ENCODE measurements at regions not wholly inside any gene's neighbourhood (a gene's known extent, or its start where the extent isn't known, plus 50 kb on each side); places are given as distances from the start of the nearest gene placed in this dataset.

DNA sequence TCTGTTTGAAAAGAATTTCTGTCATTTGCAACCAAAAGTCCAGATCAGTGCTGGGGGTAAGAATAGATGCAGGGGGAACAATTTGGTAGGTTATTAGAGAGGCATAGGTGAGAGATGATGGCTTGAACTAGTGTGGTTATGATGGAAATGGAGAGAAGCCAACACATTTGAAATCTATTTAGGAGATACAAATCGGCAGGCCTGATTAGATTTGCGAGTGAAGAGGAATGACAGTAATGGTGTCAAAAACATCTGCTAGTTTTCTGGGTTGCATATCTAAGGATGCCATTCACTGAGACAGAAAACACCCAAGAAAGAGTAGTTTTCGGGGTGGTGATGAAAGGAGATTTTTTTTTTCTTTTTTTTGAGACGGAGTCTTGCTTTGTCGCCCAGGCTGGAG is 138.1 kb downstream of the LMNTD1 start:
- no peaks in the 10 kb centered on the region for H3K4me1 Mint-ChIP-seq (ENCODE audit: insufficient read depth, unreplicated experiment)
- no peak for DNase-seq (ENCODE audit: unreplicated experiment)
- ChIA-PET CTCF (no interaction called here), POLR2A (no interaction called here)
- H3K9me3 Mint-ChIP-seq (ENCODE audit: unreplicated experiment): no peaks in the 10 kb centered on the region
- no TSS peak for BruUV-seq (replicated peaks)
- intact Hi-C loops (cut with micrococcal nuclease): no loop called here
- H3K36me3 Mint-ChIP-seq (ENCODE audit: insufficient read depth, unreplicated experiment): no peaks in the 10 kb centered on the region
- no peak overlapping the region for H3K4me3 Mint-ChIP-seq (ENCODE audit: unreplicated experiment)
- TF ChIP-seq, protein P1, sequence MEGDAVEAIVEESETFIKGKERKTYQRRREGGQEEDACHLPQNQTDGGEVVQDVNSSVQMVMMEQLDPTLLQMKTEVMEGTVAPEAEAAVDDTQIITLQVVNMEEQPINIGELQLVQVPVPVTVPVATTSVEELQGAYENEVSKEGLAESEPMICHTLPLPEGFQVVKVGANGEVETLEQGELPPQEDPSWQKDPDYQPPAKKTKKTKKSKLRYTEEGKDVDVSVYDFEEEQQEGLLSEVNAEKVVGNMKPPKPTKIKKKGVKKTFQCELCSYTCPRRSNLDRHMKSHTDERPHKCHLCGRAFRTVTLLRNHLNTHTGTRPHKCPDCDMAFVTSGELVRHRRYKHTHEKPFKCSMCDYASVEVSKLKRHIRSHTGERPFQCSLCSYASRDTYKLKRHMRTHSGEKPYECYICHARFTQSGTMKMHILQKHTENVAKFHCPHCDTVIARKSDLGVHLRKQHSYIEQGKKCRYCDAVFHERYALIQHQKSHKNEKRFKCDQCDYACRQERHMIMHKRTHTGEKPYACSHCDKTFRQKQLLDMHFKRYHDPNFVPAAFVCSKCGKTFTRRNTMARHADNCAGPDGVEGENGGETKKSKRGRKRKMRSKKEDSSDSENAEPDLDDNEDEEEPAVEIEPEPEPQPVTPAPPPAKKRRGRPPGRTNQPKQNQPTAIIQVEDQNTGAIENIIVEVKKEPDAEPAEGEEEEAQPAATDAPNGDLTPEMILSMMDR (IDR thresholded peaks at IDR 0.05; ENCODE audit: unreplicated experiment): no peak
- H3K27ac Mint-ChIP-seq (ENCODE audit: low read depth, unreplicated experiment): no peak overlapping the region
- H3K27me3 Mint-ChIP-seq (ENCODE audit: insufficient read depth, unreplicated experiment): no peaks in the 10 kb centered on the region

DNA sequence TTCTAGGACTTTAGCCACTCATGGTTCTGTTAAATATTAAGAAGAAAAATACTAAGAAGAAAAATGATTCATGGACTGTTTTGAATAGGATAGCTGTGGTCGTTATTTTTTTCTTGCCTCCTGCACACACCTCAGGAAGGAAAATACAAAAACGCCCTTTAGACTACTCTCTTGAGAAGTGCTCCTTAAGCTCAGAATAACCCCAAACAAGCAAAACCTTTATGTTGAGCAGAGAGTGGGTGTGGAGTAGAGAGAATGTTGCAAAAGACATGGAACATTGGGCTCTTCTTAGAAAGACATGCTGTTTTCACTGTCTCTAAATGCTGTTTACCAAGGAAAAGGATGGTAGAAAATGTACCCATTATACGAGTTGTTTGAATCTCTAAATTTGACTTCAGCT is 140.3 kb downstream of the LMNTD1 start:
- CTCF ChIA-PET: interaction anchor here (0.7 to 1.2 kb wide), 2 partner anchors 10 to 364 kb away, joined by 3 to 4 read pairs; no protein-coding TSS in a partner anchor

DNA sequence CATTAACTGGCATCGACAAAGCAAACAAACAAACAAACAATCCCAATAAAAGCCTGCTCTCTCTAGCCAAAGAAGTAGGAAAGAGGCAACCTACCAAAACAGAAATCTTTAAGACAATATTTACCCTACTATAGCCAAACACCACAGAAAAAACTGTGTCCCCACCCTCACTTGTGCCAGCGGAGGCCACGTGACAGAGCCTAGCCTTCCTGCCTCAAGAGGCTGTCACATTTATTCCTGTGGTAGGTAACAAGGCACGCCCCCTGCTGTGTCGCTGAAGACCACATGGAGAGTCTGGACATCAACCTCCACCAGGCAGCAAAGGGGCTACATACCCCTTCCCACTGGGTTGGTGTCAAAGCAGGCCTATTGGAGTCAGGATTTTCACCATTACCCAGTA is 148.1 kb downstream of the LMNTD1 start:
- Mint-ChIP-seq H3K4me3 (ENCODE audit: unreplicated experiment) (no peak overlapping the region), H3K9me3 (ENCODE audit: unreplicated experiment) (peaks cover 5% of the 10 kb centered on the region), H3K4me1 (ENCODE audit: insufficient read depth, unreplicated experiment) (peaks cover 6% of the 10 kb centered on the region), H3K36me3 (ENCODE audit: insufficient read depth, unreplicated experiment) (no peaks in the 10 kb centered on the region), H3K27ac (ENCODE audit: low read depth, unreplicated experiment) (no peak overlapping the region), H3K27me3 (ENCODE audit: insufficient read depth, unreplicated experiment) (no peaks in the 10 kb centered on the region)
- no peak for DNase-seq (ENCODE audit: unreplicated experiment)
- intact Hi-C loops (cut with micrococcal nuclease): no loop called here
- CTCF ChIA-PET: interaction anchor here (0.5 to 1.3 kb wide), 4 partner anchors 24 to 623 kb away, joined by 3 to 4 read pairs (median 3); no protein-coding TSS in a partner anchor
- POLR2A ChIA-PET: no interaction called here
- BruUV-seq (replicated peaks): no TSS peak
- TF ChIP-seq, protein P1 (IDR thresholded peaks at IDR 0.05; ENCODE audit: unreplicated experiment): no peak

More for the DNA sequence above, 140.3 kb downstream of the LMNTD1 start:
- DNase-seq (ENCODE audit: unreplicated experiment): no peak
- POLR2A ChIA-PET: no interaction called here
- intact Hi-C loops (cut with micrococcal nuclease): no loop called here
- no TSS peak for BruUV-seq (replicated peaks)
- Mint-ChIP-seq H3K9me3 (ENCODE audit: unreplicated experiment) (no peaks in the 10 kb centered on the region), H3K36me3 (ENCODE audit: insufficient read depth, unreplicated experiment) (no peaks in the 10 kb centered on the region), H3K27ac (ENCODE audit: low read depth, unreplicated experiment) (no peak overlapping the region), H3K4me1 (ENCODE audit: insufficient read depth, unreplicated experiment) (no peaks in the 10 kb centered on the region), H3K4me3 (ENCODE audit: unreplicated experiment) (no peak overlapping the region), H3K27me3 (ENCODE audit: insufficient read depth, unreplicated experiment) (no peaks in the 10 kb centered on the region)
- TF ChIP-seq, protein P1 (IDR thresholded peaks at IDR 0.05; ENCODE audit: unreplicated experiment): no peak

DNA sequence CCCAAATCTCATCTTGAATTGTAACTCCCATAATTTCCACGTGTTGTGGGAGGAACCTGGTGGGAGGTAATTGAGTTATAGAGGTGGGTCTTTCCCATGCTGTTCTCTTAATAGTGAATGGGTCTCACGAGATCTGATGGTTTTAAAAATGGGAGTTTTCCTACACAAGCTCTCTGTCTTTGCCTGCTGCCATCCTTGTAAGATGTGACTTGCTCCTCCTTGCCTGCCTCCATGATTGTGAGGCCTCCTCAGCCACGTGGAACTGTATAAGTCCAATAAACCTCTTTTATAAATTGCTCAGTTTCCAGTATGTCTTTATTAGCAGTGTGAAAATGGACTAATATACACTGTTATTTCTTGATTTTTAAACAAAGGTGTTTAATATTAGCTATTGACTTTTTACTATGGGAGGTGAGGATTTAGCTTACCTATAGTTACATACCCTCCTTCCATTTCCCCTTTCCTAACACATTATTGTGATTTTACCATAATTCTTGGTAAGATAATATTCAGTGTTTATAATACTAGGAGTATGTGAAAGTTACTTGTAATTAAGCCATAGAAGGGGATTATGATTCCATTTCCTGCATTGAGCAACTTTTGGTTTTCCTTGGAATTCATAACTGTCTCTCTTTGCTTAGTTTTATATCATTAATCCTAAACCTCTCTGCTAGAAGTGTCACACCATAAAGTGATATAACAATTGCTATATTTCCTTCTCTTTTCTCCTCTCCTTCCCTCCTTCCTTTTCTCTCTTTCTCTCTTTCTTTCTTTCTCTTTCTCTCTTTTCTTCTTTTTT is 151.0 kb upstream of the KRAS start:
- Mint-ChIP-seq H3K9me3 (ENCODE audit: unreplicated experiment) (peaks cover 5% of the 10 kb centered on the region), H3K4me1 (ENCODE audit: insufficient read depth, unreplicated experiment) (peaks cover 6% of the 10 kb centered on the region), H3K27me3 (ENCODE audit: insufficient read depth, unreplicated experiment) (no peaks in the 10 kb centered on the region), H3K4me3 (ENCODE audit: unreplicated experiment) (no peak overlapping the region), H3K36me3 (ENCODE audit: insufficient read depth, unreplicated experiment) (no peaks in the 10 kb centered on the region), H3K27ac (ENCODE audit: low read depth, unreplicated experiment) (no peak overlapping the region)
- intact Hi-C loops (cut with micrococcal nuclease): no loop called here
- TF ChIP-seq, protein P1 (IDR thresholded peaks at IDR 0.05; ENCODE audit: unreplicated experiment): no peak
- ChIA-PET POLR2A (interaction anchor here (0.6 kb wide), 1 partner anchor 142 kb away, joined by 3 read pairs; no protein-coding TSS in a partner anchor), CTCF (interaction anchor here (0.9 to 1.2 kb wide), 2 partner anchors 9 to 15 kb away, joined by 3 read pairs; no protein-coding TSS in a partner anchor)
- no TSS peak for BruUV-seq (replicated peaks)
- no peak for DNase-seq (ENCODE audit: unreplicated experiment)

All from MCF 10A (cell line).